ENCODE measurements at regions not wholly inside any gene's neighbourhood (a gene's known extent, or its start where the extent isn't known, plus 50 kb on each side); places are given as distances from the start of the nearest gene placed in this dataset.
A peak's percentile ranks its signal among the peaks of the same experiment; 100 is the strongest.

DNA sequence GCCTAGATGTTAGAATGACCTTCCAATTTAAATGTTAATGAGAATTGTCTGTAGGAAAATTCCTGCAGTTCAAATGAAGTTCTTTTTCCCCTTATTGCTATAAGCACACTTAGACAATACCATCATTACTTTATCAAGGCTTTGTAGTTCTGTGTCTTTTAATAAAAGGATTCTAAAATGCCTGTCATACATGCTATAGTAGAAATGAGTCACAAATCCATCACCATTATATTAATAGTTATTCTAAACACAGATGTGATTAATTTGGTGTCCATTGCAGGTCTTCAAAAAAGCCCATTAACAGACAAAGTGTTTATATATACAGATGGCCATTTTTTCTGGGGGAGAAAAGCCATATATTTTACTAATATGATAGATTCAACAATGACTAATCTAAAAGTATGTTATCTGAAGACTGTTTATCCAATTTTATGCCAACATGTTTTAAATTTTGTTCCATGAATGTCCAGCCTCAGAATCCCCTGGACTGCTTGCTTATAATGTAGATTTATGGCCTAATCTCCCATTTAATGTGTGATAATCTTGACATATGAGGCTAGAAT is 1678.3 kb upstream of the PCDH20 start:
- H3K27ac ChIP-seq (ENCODE audit: low read depth) = no peak overlapping the region
- no peak overlapping the region for H3K4me3 ChIP-seq
- Mint-ChIP-seq H3K4me1 (peaks cover 6% of the 10 kb centered on the region), H3K27me3 (ENCODE audit: insufficient read depth, low read depth, poor library complexity) (no peaks in the 10 kb centered on the region), H3K36me3 (ENCODE audit: low read depth) (no peaks in the 10 kb centered on the region), H3K9me3 (no peaks in the 10 kb centered on the region), H3K27ac (no peak overlapping the region), H3K4me3 (no peak overlapping the region)
- ATAC-seq (no peak), DNase-seq (ENCODE audit: low spot score) (peak; percentile 3)
- no peak for TF ChIP-seq CREB1 (CRISPR knock-in tag; IDR thresholded peaks at IDR 0.05; ENCODE audit: low read depth)
- TF ChIP-seq, protein P1, sequence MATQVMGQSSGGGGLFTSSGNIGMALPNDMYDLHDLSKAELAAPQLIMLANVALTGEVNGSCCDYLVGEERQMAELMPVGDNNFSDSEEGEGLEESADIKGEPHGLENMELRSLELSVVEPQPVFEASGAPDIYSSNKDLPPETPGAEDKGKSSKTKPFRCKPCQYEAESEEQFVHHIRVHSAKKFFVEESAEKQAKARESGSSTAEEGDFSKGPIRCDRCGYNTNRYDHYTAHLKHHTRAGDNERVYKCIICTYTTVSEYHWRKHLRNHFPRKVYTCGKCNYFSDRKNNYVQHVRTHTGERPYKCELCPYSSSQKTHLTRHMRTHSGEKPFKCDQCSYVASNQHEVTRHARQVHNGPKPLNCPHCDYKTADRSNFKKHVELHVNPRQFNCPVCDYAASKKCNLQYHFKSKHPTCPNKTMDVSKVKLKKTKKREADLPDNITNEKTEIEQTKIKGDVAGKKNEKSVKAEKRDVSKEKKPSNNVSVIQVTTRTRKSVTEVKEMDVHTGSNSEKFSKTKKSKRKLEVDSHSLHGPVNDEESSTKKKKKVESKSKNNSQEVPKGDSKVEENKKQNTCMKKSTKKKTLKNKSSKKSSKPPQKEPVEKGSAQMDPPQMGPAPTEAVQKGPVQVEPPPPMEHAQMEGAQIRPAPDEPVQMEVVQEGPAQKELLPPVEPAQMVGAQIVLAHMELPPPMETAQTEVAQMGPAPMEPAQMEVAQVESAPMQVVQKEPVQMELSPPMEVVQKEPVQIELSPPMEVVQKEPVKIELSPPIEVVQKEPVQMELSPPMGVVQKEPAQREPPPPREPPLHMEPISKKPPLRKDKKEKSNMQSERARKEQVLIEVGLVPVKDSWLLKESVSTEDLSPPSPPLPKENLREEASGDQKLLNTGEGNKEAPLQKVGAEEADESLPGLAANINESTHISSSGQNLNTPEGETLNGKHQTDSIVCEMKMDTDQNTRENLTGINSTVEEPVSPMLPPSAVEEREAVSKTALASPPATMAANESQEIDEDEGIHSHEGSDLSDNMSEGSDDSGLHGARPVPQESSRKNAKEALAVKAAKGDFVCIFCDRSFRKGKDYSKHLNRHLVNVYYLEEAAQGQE (IDR thresholded peaks at IDR 0.05; ENCODE audit: unreplicated experiment) = no peak
- TF ChIP-seq ZNF114 (CRISPR knock-in tag; IDR thresholded peaks at IDR 0.05) = no peak
- no peak for TF ChIP-seq STAT1 (IDR thresholded peaks at IDR 0.05; ENCODE audit: unreplicated experiment)
- TF ChIP-seq EZH2 (IDR thresholded peaks at IDR 0.05; ENCODE audit: low read depth, unreplicated experiment) = no peak
- TF ChIP-seq, protein P2, sequence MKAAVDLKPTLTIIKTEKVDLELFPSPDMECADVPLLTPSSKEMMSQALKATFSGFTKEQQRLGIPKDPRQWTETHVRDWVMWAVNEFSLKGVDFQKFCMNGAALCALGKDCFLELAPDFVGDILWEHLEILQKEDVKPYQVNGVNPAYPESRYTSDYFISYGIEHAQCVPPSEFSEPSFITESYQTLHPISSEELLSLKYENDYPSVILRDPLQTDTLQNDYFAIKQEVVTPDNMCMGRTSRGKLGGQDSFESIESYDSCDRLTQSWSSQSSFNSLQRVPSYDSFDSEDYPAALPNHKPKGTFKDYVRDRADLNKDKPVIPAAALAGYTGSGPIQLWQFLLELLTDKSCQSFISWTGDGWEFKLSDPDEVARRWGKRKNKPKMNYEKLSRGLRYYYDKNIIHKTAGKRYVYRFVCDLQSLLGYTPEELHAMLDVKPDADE (IDR thresholded peaks at IDR 0.05) = no peak
- TF ChIP-seq, protein P3, sequence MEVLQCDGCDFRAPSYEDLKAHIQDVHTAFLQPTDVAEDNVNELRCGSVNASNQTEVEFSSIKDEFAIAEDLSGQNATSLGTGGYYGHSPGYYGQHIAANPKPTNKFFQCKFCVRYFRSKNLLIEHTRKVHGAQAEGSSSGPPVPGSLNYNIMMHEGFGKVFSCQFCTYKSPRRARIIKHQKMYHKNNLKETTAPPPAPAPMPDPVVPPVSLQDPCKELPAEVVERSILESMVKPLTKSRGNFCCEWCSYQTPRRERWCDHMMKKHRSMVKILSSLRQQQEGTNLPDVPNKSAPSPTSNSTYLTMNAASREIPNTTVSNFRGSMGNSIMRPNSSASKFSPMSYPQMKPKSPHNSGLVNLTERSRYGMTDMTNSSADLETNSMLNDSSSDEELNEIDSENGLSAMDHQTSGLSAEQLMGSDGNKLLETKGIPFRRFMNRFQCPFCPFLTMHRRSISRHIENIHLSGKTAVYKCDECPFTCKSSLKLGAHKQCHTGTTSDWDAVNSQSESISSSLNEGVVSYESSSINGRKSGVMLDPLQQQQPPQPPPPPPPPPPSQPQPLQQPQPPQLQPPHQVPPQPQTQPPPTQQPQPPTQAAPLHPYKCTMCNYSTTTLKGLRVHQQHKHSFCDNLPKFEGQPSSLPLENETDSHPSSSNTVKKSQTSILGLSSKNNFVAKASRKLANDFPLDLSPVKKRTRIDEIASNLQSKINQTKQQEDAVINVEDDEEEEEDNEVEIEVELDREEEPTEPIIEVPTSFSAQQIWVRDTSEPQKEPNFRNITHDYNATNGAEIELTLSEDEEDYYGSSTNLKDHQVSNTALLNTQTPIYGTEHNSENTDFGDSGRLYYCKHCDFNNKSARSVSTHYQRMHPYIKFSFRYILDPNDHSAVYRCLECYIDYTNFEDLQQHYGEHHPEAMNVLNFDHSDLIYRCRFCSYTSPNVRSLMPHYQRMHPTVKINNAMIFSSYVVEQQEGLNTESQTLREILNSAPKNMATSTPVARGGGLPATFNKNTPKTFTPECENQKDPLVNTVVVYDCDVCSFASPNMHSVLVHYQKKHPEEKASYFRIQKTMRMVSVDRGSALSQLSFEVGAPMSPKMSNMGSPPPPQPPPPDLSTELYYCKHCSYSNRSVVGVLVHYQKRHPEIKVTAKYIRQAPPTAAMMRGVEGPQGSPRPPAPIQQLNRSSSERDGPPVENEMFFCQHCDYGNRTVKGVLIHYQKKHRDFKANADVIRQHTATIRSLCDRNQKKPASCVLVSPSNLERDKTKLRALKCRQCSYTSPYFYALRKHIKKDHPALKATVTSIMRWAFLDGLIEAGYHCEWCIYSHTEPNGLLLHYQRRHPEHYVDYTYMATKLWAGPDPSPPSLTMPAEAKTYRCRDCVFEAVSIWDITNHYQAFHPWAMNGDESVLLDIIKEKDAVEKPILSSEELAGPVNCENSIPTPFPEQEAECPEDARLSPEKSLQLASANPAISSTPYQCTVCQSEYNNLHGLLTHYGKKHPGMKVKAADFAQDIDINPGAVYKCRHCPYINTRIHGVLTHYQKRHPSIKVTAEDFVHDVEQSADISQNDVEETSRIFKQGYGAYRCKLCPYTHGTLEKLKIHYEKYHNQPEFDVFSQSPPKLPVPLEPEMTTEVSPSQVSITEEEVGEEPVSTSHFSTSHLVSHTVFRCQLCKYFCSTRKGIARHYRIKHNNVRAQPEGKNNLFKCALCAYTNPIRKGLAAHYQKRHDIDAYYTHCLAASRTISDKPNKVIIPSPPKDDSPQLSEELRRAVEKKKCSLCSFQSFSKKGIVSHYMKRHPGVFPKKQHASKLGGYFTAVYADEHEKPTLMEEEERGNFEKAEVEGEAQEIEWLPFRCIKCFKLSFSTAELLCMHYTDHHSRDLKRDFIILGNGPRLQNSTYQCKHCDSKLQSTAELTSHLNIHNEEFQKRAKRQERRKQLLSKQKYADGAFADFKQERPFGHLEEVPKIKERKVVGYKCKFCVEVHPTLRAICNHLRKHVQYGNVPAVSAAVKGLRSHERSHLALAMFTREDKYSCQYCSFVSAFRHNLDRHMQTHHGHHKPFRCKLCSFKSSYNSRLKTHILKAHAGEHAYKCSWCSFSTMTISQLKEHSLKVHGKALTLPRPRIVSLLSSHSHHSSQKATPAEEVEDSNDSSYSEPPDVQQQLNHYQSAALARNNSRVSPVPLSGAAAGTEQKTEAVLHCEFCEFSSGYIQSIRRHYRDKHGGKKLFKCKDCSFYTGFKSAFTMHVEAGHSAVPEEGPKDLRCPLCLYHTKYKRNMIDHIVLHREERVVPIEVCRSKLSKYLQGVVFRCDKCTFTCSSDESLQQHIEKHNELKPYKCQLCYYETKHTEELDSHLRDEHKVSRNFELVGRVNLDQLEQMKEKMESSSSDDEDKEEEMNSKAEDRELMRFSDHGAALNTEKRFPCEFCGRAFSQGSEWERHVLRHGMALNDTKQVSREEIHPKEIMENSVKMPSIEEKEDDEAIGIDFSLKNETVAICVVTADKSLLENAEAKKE (CRISPR knock-in tag; IDR thresholded peaks at IDR 0.05) = no peak
- no peak for TF ChIP-seq JUNB (IDR thresholded peaks at IDR 0.05; ENCODE audit: unreplicated experiment)
- TF ChIP-seq ZNF331 (CRISPR knock-in tag; IDR thresholded peaks at IDR 0.05; ENCODE audit: low read depth) = no peak
- TF ChIP-seq NANOG (IDR thresholded peaks at IDR 0.05; ENCODE audit: borderline replicate concordance) = no peak
- no peaks in the 10 kb centered on the region for H3F3A ChIP-seq (replicated peaks; ENCODE audit: low read depth)
- no peaks in the 10 kb centered on the region for H3K9me2 ChIP-seq (ENCODE audit: insufficient read depth)
- H3K27me3 ChIP-seq (ENCODE audit: insufficient read depth) = no peaks in the 10 kb centered on the region
- no peak overlapping the region for H2AFZ ChIP-seq
- no peaks in the 10 kb centered on the region for H4K20me1 ChIP-seq (replicated peaks; ENCODE audit: insufficient read depth)
- no peak overlapping the region for H3K4me2 ChIP-seq
- no peaks in the 10 kb centered on the region; the same call in 1 of the 2 replicates for H3K4me1 ChIP-seq (ENCODE audit: insufficient read depth)
- no peaks in the 10 kb centered on the region for H3K36me3 ChIP-seq (ENCODE audit: insufficient read depth)
- no peaks in the 10 kb centered on the region for H3K79me2 ChIP-seq (replicated peaks; ENCODE audit: insufficient read depth)

Measured in GM23338 (cell line).